IMR-90 (cell line): ENCODE measurements at regions not wholly inside any gene's neighbourhood (a gene's known extent, or its start where the extent isn't known, plus 50 kb on each side); places are given as distances from the start of the nearest gene placed in this dataset.

Source experiments
- ATAC-seq: fragments of 200-7000 bp; cut with Tn5 transposase; 2 replicates; pipeline ENCODE4 v1.9.1; 2020; ENCODE audit warnings: low read depth, mild to moderate bottlenecking, moderate library complexity
- BruUV-seq: library from RNA; stranded (reverse); fragments of 400-500 nt; replicated peaks from 2 replicates; lab custom pipeline; 2021; lab: Mats Ljungman, UMichigan
- CTCF ChIA-PET: fragments of 300-600 bp; formaldehyde crosslinking; extraction: SDS; loops from one replicate; lab custom pipeline; 2021; ENCODE audit warnings: antibody characterized with exemption; lab: Yijun Ruan, JAX
- POLR2A ChIA-PET: fragments of 300-600 bp; sonication (Branson Sonifier 250); formaldehyde crosslinking; loops from one replicate; lab custom pipeline; 2022; ENCODE audit warnings: antibody characterized with exemption; ENCODE audit not compliant: unreplicated experiment; lab: Charles Lee
- DNase-seq: peaks from one replicate; pipeline ENCODE4 v3.0.0; 2013
- H2AFZ ChIP-seq: replicated peaks from 2 replicates; pipeline ENCODE3; 2013; ENCODE audit warnings: low read length, mild to moderate bottlenecking; ENCODE audit not compliant: poor library complexity
- H2AK5ac ChIP-seq: 2 replicates; pipeline ENCODE4 v1.6.1; 2013; ENCODE audit warnings: low read depth, low read length, inconsistent platforms
- H2AK9ac ChIP-seq: replicated peaks from 2 replicates; pipeline ENCODE3; 2013; ENCODE audit warnings: mild to moderate bottlenecking, low read depth, low read length, moderate library complexity; ENCODE audit not compliant: poor library complexity
- H2BK120ac ChIP-seq: 2 replicates; pipeline ENCODE4 v1.6.1; 2013; ENCODE audit warnings: low read depth, low read length, inconsistent platforms
- H2BK15ac ChIP-seq: 3 replicates; pipeline ENCODE4 v1.6.1; 2013; ENCODE audit warnings: low read depth, low read length, inconsistent platforms
- H2BK20ac ChIP-seq: 2 replicates; pipeline ENCODE4 v1.6.1; 2013; ENCODE audit warnings: low read depth, mild to moderate bottlenecking, inconsistent platforms, low read length, moderate library complexity
- H2BK5ac ChIP-seq: 2 replicates; pipeline ENCODE4 v1.6.1; 2013; ENCODE audit warnings: mild to moderate bottlenecking, low read depth, low read length, inconsistent platforms; ENCODE audit not compliant: poor library complexity, severe bottlenecking
- H3K14ac ChIP-seq: replicated peaks from 2 replicates; pipeline ENCODE4 v1.6.1; 2013; ENCODE audit warnings: low read depth, low read length, inconsistent platforms
- H3K18ac ChIP-seq: 2 replicates; pipeline ENCODE4 v1.6.1; 2013; ENCODE audit warnings: low read depth, low read length, control low read depth
- H3K23ac ChIP-seq: 2 replicates; pipeline ENCODE4 v1.6.1; 2013; ENCODE audit warnings: low read depth, low read length, inconsistent platforms
- H3K27ac ChIP-seq: 2 replicates; pipeline ENCODE4 v1.5.1; 2013; ENCODE audit warnings: mild to moderate bottlenecking, control low read depth, low read length; ENCODE audit not compliant: insufficient read depth
- H3K27me3 ChIP-seq: 2 replicates; pipeline ENCODE4 v1.6.1; 2013; ENCODE audit warnings: low read length; ENCODE audit not compliant: control insufficient read depth, insufficient read depth
- H3K36me3 ChIP-seq: 2 replicates; pipeline ENCODE4 v1.6.1; 2013; ENCODE audit warnings: low read length, mixed read lengths; ENCODE audit not compliant: control insufficient read depth, insufficient read depth
- H3K4ac ChIP-seq: 2 replicates; pipeline ENCODE4 v1.6.1; 2013; ENCODE audit warnings: low read depth, low read length, inconsistent platforms
- H3K4me1 ChIP-seq: 2 replicates; pipeline ENCODE4 v1.6.1; 2013; ENCODE audit warnings: low read length, mixed read lengths; ENCODE audit not compliant: control insufficient read depth, insufficient read depth
- H3K4me2 ChIP-seq: 2 replicates; pipeline ENCODE4 v1.6.1; 2013; ENCODE audit warnings: low read depth, mild to moderate bottlenecking, control low read depth, low read length, moderate library complexity
- H3K4me3 ChIP-seq: 2 replicates; pipeline ENCODE4 v1.5.1; 2013; ENCODE audit warnings: low read depth, mild to moderate bottlenecking, control low read depth, low read length, moderate library complexity; ENCODE audit not compliant: insufficient read depth
- H3K56ac ChIP-seq: 2 replicates; pipeline ENCODE4 v1.6.1; 2013; ENCODE audit warnings: low read length, inconsistent platforms; ENCODE audit not compliant: insufficient read depth; ENCODE audit errors: extremely low read depth
- H3K79me1 ChIP-seq, 2 experiments: 2 replicates each; pipeline ENCODE4 v1.6.1; 2013; ENCODE audit warnings: low read length in 2 of 2, inconsistent platforms in 1 of 2, low read depth in 1 of 2
- H3K9ac ChIP-seq: 2 replicates; pipeline ENCODE4 v1.6.1; 2013; ENCODE audit warnings: low read depth, low read length, control low read depth
- H3K9me1 ChIP-seq: 2 replicates; pipeline ENCODE4 v1.6.1; 2013; ENCODE audit warnings: low read length, inconsistent platforms; ENCODE audit not compliant: insufficient read depth
- H3K9me3 ChIP-seq: 2 replicates; pipeline ENCODE4 v1.6.1; 2013; ENCODE audit warnings: low read length; ENCODE audit not compliant: control insufficient read depth, insufficient read depth
- H4K20me1 ChIP-seq: 2 replicates; pipeline ENCODE4 v1.6.1; 2013; ENCODE audit warnings: low read length, inconsistent platforms; ENCODE audit not compliant: insufficient read depth
- H4K5ac ChIP-seq: 2 replicates; pipeline ENCODE4 v1.6.1; 2013; ENCODE audit warnings: mild to moderate bottlenecking, low read depth, low read length, control low read depth
- H4K8ac ChIP-seq, 2 experiments: 2 replicates each; pipeline ENCODE4 v1.6.1; 2013; ENCODE audit warnings: low read depth in 2 of 2, low read length in 2 of 2, control low read depth in 1 of 2, inconsistent platforms in 1 of 2
- H4K91ac ChIP-seq: 2 replicates; pipeline ENCODE4 v1.6.1; 2013; ENCODE audit warnings: low read depth, low read length, inconsistent platforms; ENCODE audit not compliant: insufficient read depth
- BHLHE40 ChIP-seq: fragments of 150-350 bp; IDR thresholded peaks from 2 replicates; pipeline ENCODE4 v1.6.1; 2016; ENCODE audit warnings: mild to moderate bottlenecking, low read depth, low read length
- CEBPB ChIP-seq: IDR thresholded peaks from 2 replicates; pipeline ENCODE4 v1.6.1; 2012; ENCODE audit warnings: low read depth, low read length, improper control_type of control experiment
- CTCF ChIP-seq: conservative IDR thresholded peaks from 2 replicates; pipeline ENCODE4 v1.5.1; 2012; ENCODE audit warnings: mild to moderate bottlenecking, low read depth, low read length, improper control_type of control experiment
- FOS ChIP-seq: fragments of 150-350 bp; IDR thresholded peaks from 2 replicates; pipeline ENCODE4 v1.6.1; 2016; ENCODE audit warnings: low read depth, low read length
- MAFK ChIP-seq: IDR thresholded peaks from 2 replicates; pipeline ENCODE4 v1.6.1; 2012; ENCODE audit warnings: low read depth, low read length, improper control_type of control experiment
- NFE2L2 ChIP-seq: fragments of 150-350 bp; IDR thresholded peaks from 2 replicates; pipeline ENCODE4 v1.6.1; 2016; ENCODE audit warnings: low read depth, mild to moderate bottlenecking, low read length
- RAD21 ChIP-seq: IDR thresholded peaks from 2 replicates; pipeline ENCODE4 v1.6.1; 2012; ENCODE audit warnings: low read length, improper control_type of control experiment
- RCOR1 ChIP-seq: IDR thresholded peaks from 2 replicates; pipeline ENCODE4 v1.6.1; 2012; ENCODE audit warnings: mild to moderate bottlenecking, low read length, improper control_type of control experiment; ENCODE audit not compliant: insufficient replicate concordance
- WGBS, 2 experiments: methylation state at CpG; one replicate each; pipeline versions ENCODE4 v1.1.5 to v1.1.7; 2013; ENCODE audit warnings: missing lambda C conversion rate in 2 of 2; ENCODE audit not compliant: insufficient read length in 1 of 2; ENCODE audit errors: extremely low coverage in 2 of 2; 5-methylcytosine and 5-hydroxymethylcytosine counted together
- dilution Hi-C: fragments of 300-500 bp; cut with HindIII; formaldehyde crosslinking; loops from one replicate; pipeline ENCODE4 v1.14.3; 2018; ENCODE audit warnings: low sequenced_read_pairs; ENCODE audit not compliant: unreplicated experiment
- in situ Hi-C: fragments of 300-500 bp; cut with MboI; formaldehyde crosslinking; loops from 3 replicates; pipeline ENCODE4 v1.14.3; 2019; ENCODE audit warnings: low sequenced_read_pairs, inconsistent platforms, mixed read lengths
- intact Hi-C: fragments of 100-400 bp; cut with micrococcal nuclease; formaldehyde crosslinking; loops from 2 replicates; pipeline ENCODE4 v1.10.0; 2022

DNA sequence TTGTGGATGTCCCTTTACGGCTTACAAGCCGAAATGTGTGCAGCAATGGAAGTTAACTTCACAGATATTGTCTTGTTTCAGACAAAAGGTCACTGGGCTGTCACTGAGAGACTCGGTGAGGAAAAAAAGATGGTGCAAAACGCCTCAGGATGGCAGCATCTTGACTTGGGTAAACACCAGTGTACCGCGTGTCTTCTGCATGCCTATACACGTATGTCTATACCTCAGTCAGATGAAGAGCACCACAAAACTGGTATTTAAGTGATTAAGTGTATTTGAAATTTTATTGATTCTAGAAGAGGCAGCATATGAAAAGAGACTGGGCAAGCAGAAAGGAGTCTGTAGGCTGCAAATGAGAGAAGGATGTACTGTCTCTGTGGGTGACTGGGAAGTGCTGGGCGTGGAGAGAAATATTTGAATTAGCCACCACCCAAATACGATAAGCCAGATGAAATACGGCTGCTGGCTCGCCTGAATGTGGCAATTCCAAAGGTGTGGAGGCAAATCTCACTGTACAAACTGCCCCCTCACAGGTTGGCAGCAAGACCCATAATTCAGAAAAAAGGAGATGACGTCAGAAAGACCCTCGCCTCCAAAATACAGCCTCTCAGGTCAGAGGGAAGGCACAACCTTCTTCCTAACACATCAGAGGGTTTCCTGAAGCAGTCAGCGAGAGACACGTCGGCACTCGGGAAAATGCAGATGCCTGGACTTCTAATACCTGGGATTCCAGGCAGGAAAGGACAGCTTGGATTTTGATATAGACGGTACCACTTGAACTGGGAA is 53.4 kb upstream of the NEO1 start:
- ATAC-seq, result no peak
- dilution Hi-C loops, result no loop called here

More for the DNA sequence above, 53.4 kb upstream of the NEO1 start:
- H3K18ac ChIP-seq, result no peak overlapping the region
- WGBS, 2 experiments, result 58% methylated on average over 3 of the region's 18 CpGs; no CpG with 5 or more reads in 1 of the 2 experiments
- peaks cover 3% of the 10 kb centered on the region for H3K9me1 ChIP-seq
- POLR2A ChIA-PET, result no interaction called here
- no peak overlapping the region for H3K14ac ChIP-seq
- H2BK120ac ChIP-seq, result 0 out of 2 replicates have a peak overlapping the region, but pooled peaks have one; percentile 33
- TF ChIP-seq BHLHE40 (no peak), RCOR1 (no peak), CTCF (no peak), RAD21 (no peak), NFE2L2 (no peak), MAFK (no peak), FOS (no peak), CEBPB (no peak)
- H3K4me1 ChIP-seq, result peaks cover 4% of the 10 kb centered on the region; the same call in 1 of the 2 replicates
- H4K91ac ChIP-seq, result no peak overlapping the region
- no peak overlapping the region for H3K9ac ChIP-seq
- H2AK5ac ChIP-seq, result no peak overlapping the region
- H3K4me2 ChIP-seq, result no peak overlapping the region
- in situ Hi-C loops, result no loop called here
- no peak overlapping the region for H2AFZ ChIP-seq
- H3K36me3 ChIP-seq, result no peaks in the 10 kb centered on the region
- H4K5ac ChIP-seq, result no peak overlapping the region
- no peaks in the 10 kb centered on the region for H4K20me1 ChIP-seq
- DNase-seq, result no peak
- no peak overlapping the region; the same call in 2 of the 3 replicates for H2BK15ac ChIP-seq
- H2AK9ac ChIP-seq, result no peak overlapping the region
- no peak overlapping the region for H3K27ac ChIP-seq
- H2BK5ac ChIP-seq, result no peak overlapping the region
- H3K23ac ChIP-seq, result no peak overlapping the region
- no peaks in the 10 kb centered on the region for H3K27me3 ChIP-seq
- no peak overlapping the region for H4K8ac ChIP-seq
- no peak overlapping the region for H3K4me3 ChIP-seq
- H3K9me3 ChIP-seq, result no peaks in the 10 kb centered on the region
- intact Hi-C loops, result no loop called here
- no peak overlapping the region; the same call in 1 of the 2 replicates for H3K4ac ChIP-seq
- H3K79me1 ChIP-seq, result no peaks in the 10 kb centered on the region
- no TSS peak for BruUV-seq
- no peak overlapping the region for H3K56ac ChIP-seq
- H2BK20ac ChIP-seq, result no peak overlapping the region
- CTCF ChIA-PET, result no interaction called here
